Activated T-helper 2 cell treated with anti-CD3 and anti-CD28 coated beads, Interferon-gamma antibody, Interleukin-2, Interleukin-4, amounts not matched to agents 10 μg/mL and 5 μg/mL and 100 μg/mL, durations not matched to agents 14 hours and 24 hours and 36 hours (primary cell): ENCODE measurements at regions not wholly inside any gene's neighbourhood (a gene's known extent, or its start where the extent isn't known, plus 50 kb on each side); places are given as distances from the start of the nearest gene placed in this dataset.
A peak's percentile ranks its signal among the peaks of the same experiment; 100 is the strongest.

Experiments used
- DNase-seq: peaks from one replicate; pipeline ENCODE4 v3.0.0; 2021; ENCODE audit warnings: low spot score
- H3K27ac Mint-ChIP-seq: one replicate; pipeline ENCODE4 v1.8.0; 2021; ENCODE audit warnings: mixed read lengths
- H3K27me3 Mint-ChIP-seq: one replicate; pipeline ENCODE4 v1.8.0; 2021; ENCODE audit warnings: low read depth, mixed read lengths
- H3K36me3 Mint-ChIP-seq: one replicate; pipeline ENCODE4 v1.8.0; 2021; ENCODE audit warnings: low read depth, mixed read lengths
- H3K4me1 Mint-ChIP-seq: one replicate; pipeline ENCODE4 v1.8.0; 2021; ENCODE audit warnings: low read depth, mixed read lengths
- H3K4me3 Mint-ChIP-seq: one replicate; pipeline ENCODE4 v1.8.0; 2021; ENCODE audit warnings: low read depth, mild to moderate bottlenecking, moderate library complexity, mixed read lengths
- H3K9me3 Mint-ChIP-seq: one replicate; pipeline ENCODE4 v1.8.0; 2021; ENCODE audit warnings: mixed read lengths
- intact Hi-C: fragments of 100-400 bp; cut with micrococcal nuclease; formaldehyde crosslinking; loops from one replicate; pipeline ENCODE4 v1.15.1; 2023

- intact Hi-C loops: no loop called here
- Mint-ChIP-seq H3K27ac (no peak overlapping the region), H3K9me3 (no peaks in the 10 kb centered on the region), H3K36me3 (no peaks in the 10 kb centered on the region), H3K4me3 (no peak overlapping the region), H3K27me3 (no peaks in the 10 kb centered on the region), H3K4me1 (peaks cover 40% of the 10 kb centered on the region)
- no peak for DNase-seq
These were observed 260.2 kb upstream of the ANKRD55 start for GRCh38 chr5:56493308-56493707.

GRCh38 chr5:56492812-56493211 is 259.7 kb upstream of the ANKRD55 start:
- peaks cover 40% of the 10 kb centered on the region for H3K4me1 Mint-ChIP-seq

GRCh38 chr5:56490971-56491468 is 257.9 kb upstream of the ANKRD55 start:
- H3K4me1 Mint-ChIP-seq: peaks cover 33% of the 10 kb centered on the region
- H3K9me3 Mint-ChIP-seq: peaks cover 10% of the 10 kb centered on the region
- H3K4me3 Mint-ChIP-seq: peak overlapping the region; percentile 45
- peak overlapping the region; percentile 83 for H3K27ac Mint-ChIP-seq
- intact Hi-C loops: loop anchor here (1.0 to 2.0 kb wide), 2 partner anchors 11 to 14 kb away; no protein-coding TSS in a partner anchor
- H3K27me3 Mint-ChIP-seq: no peaks in the 10 kb centered on the region
- H3K36me3 Mint-ChIP-seq: no peaks in the 10 kb centered on the region
- peak; percentile 34 for DNase-seq

More at GRCh38 chr5:56492812-56493211, 259.7 kb upstream of the ANKRD55 start:
- Mint-ChIP-seq H3K9me3 (no peaks in the 10 kb centered on the region), H3K27ac (no peak overlapping the region), H3K36me3 (no peaks in the 10 kb centered on the region), H3K27me3 (no peaks in the 10 kb centered on the region), H3K4me3 (no peak overlapping the region)
- no peak for DNase-seq
- intact Hi-C loops: no loop called here

- H3K9me3 Mint-ChIP-seq: peaks cover 10% of the 10 kb centered on the region
- H3K4me1 Mint-ChIP-seq: peaks cover 27% of the 10 kb centered on the region
- intact Hi-C loops: no loop called here
- DNase-seq: no peak
- no peaks in the 10 kb centered on the region for H3K27me3 Mint-ChIP-seq
- H3K4me3 Mint-ChIP-seq: no peak overlapping the region
- no peaks in the 10 kb centered on the region for H3K36me3 Mint-ChIP-seq
- H3K27ac Mint-ChIP-seq: no peak overlapping the region
These were observed 256.1 kb upstream of the ANKRD55 start for GRCh38 chr5:56489272-56489671.

- Mint-ChIP-seq H3K36me3 (peaks cover 4% of the 10 kb centered on the region), H3K4me3 (no peak overlapping the region), H3K9me3 (peaks cover 10% of the 10 kb centered on the region), H3K27me3 (no peaks in the 10 kb centered on the region), H3K27ac (no peak overlapping the region), H3K4me1 (peaks cover 26% of the 10 kb centered on the region)
- DNase-seq: no peak
- intact Hi-C loops: no loop called here
These were observed 254.5 kb upstream of the ANKRD55 start for GRCh38 chr5:56487528-56488115.

GRCh38 chr5:56482363-56482762 is 249.2 kb upstream of the ANKRD55 start:
- Mint-ChIP-seq H3K27me3 (no peaks in the 10 kb centered on the region), H3K36me3 (peaks cover 4% of the 10 kb centered on the region), H3K27ac (peak overlapping the region; percentile 47), H3K9me3 (peaks cover 10% of the 10 kb centered on the region), H3K4me1 (peaks cover 38% of the 10 kb centered on the region), H3K4me3 (peak overlapping the region; percentile 78)
- no peak for DNase-seq
- intact Hi-C loops: loop anchor here (5.0 kb wide), 2 partner anchors 130 to 210 kb away; no protein-coding TSS in a partner anchor

GRCh38 chr5:56481428-56482357 is 248.6 kb upstream of the ANKRD55 start:
- DNase-seq: no peak
- Mint-ChIP-seq H3K4me1 (peaks cover 44% of the 10 kb centered on the region), H3K36me3 (peaks cover 4% of the 10 kb centered on the region), H3K9me3 (peaks cover 4% of the 10 kb centered on the region), H3K4me3 (peak overlapping the region; percentile 78), H3K27ac (peak overlapping the region; percentile 82), H3K27me3 (no peaks in the 10 kb centered on the region)
- intact Hi-C loops: loop anchor here (1.0 to 5.0 kb wide), 4 partner anchors 131 to 335 kb away; no protein-coding TSS in a partner anchor

- Mint-ChIP-seq H3K27me3 (no peaks in the 10 kb centered on the region), H3K4me1 (peaks cover 52% of the 10 kb centered on the region), H3K27ac (peak overlapping the region; percentile 85), H3K4me3 (peak overlapping the region; percentile 79), H3K36me3 (peaks cover 4% of the 10 kb centered on the region), H3K9me3 (no peaks in the 10 kb centered on the region)
- no peak for DNase-seq
- intact Hi-C loops: loop anchor here (1.0 to 5.0 kb wide), 6 partner anchors 10 to 335 kb away; no protein-coding TSS in a partner anchor
These were observed 247.7 kb upstream of the ANKRD55 start for GRCh38 chr5:56480705-56481427.

GRCh38 chr5:56480078-56480704 is 247.1 kb upstream of the ANKRD55 start:
- no peaks in the 10 kb centered on the region for H3K9me3 Mint-ChIP-seq
- intact Hi-C loops: loop anchor here (1.0 to 5.0 kb wide), 5 partner anchors 11 to 212 kb away; no protein-coding TSS in a partner anchor
- H3K4me1 Mint-ChIP-seq: peaks cover 52% of the 10 kb centered on the region
- H3K4me3 Mint-ChIP-seq: peak overlapping the region; percentile 79
- H3K36me3 Mint-ChIP-seq: peaks cover 4% of the 10 kb centered on the region
- H3K27ac Mint-ChIP-seq: peak overlapping the region; percentile 85
- no peaks in the 10 kb centered on the region for H3K27me3 Mint-ChIP-seq
- peak; percentile 33 for DNase-seq

- intact Hi-C loops: loop anchor here (1.0 to 5.0 kb wide), 5 partner anchors 12 to 213 kb away; no protein-coding TSS in a partner anchor
- peak; percentile 42 for DNase-seq
- Mint-ChIP-seq H3K27me3 (no peaks in the 10 kb centered on the region), H3K9me3 (no peaks in the 10 kb centered on the region), H3K36me3 (peaks cover 4% of the 10 kb centered on the region), H3K4me1 (peaks cover 52% of the 10 kb centered on the region), H3K27ac (peak overlapping the region; percentile 85), H3K4me3 (peak overlapping the region; percentile 79)
These were observed 246.6 kb upstream of the ANKRD55 start for GRCh38 chr5:56479696-56480077.

- no peak overlapping the region for H3K4me3 Mint-ChIP-seq
- peaks cover 52% of the 10 kb centered on the region for H3K4me1 Mint-ChIP-seq
- peak overlapping the region; percentile 46 for H3K27ac Mint-ChIP-seq
- H3K9me3 Mint-ChIP-seq: no peaks in the 10 kb centered on the region
- H3K36me3 Mint-ChIP-seq: peaks cover 3% of the 10 kb centered on the region
- H3K27me3 Mint-ChIP-seq: no peaks in the 10 kb centered on the region
- intact Hi-C loops: no loop called here
- no peak for DNase-seq
These were observed 246.0 kb upstream of the ANKRD55 start for GRCh38 chr5:56479126-56479525.

- Mint-ChIP-seq H3K27ac (no peak overlapping the region), H3K36me3 (no peaks in the 10 kb centered on the region), H3K9me3 (no peaks in the 10 kb centered on the region), H3K4me3 (no peak overlapping the region), H3K27me3 (no peaks in the 10 kb centered on the region), H3K4me1 (peaks cover 52% of the 10 kb centered on the region)
- DNase-seq: no peak
- intact Hi-C loops: no loop called here
These were observed 244.9 kb upstream of the ANKRD55 start for GRCh38 chr5:56478062-56478461.
